ENCODE measurements at regions not wholly inside any gene's neighbourhood (a gene's known extent, or its start where the extent isn't known, plus 50 kb on each side); places are given as distances from the start of the nearest gene placed in this dataset.

DNA sequence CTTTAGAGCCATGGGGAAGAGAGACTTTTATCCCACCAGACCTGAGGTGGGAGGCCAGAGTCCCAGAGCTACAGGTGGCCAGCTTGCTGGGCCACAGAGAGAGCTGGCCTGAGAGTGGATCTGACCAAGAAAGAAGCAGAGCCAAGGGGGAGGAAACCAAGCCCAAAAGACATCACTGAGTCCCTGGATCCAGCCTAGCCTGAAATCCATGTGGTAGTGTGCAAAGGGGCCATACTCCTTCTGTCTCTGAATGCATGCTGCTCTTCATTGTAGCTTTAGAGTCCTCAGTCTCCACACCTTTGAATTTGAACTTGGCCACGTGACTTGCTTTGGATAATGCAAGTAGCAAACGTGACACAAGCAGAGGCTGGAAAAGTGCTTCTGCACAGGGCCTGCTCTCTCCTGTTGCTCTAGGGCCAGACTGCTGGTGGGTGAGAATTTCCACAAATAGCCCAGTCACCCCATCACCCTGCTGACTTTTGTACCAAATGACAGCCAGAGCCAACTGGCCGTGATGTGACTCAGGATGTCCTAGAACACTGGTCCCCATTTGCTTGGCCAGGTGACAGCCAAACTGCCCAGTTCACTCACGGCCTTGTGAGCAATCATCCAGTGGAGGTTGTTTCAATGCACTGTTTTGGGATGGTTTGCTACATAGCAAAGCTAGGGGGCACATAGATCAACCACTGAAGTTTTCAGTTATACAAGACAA, 93.6 kb downstream of the DHCR7 start:
- TF ChIP-seq POLR2A (IDR thresholded peaks at IDR 0.05; ENCODE audit: low read length) (no peak), GATA1 (IDR thresholded peaks at IDR 0.05; ENCODE audit: low read depth, low read length) (no peak)
